ENCODE measurements at regions not wholly inside any gene's neighbourhood (a gene's known extent, or its start where the extent isn't known, plus 50 kb on each side); places are given as distances from the start of the nearest gene placed in this dataset.

DNA sequence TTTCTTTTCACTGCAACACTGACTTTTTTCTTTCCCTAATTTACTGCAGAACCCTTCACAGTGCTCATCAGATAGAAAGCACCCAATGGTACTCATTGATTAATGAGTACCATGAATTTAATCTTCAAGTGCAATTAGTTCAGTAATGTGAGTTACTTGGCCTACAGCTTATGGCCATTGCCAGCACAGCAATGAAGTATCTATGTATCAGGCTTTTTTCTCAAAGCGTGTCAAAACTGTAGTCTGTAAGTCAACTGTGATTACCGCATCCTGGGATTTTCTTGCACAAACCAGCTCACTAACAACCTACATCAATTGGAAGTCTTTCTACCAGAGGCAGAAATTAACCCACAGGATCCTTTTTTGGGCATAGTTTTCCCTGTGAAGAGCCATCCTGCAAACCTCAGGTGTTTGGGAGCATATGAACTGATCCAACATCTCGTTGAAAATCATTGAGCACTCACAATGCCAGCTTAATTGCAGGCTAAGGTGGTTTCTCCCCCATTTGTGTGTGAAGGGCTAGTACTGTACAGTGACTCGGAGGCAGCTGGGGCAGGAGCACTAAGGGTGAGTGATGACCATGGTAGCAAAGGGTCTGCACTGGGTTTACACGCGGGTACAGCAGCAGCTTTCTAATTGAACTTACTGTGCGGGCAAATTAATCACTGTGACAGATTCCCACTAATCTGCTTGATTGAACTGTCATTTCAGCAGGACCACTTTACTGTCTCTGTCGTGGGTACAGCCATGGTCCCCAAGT lies 619.3 kb downstream of the SNAPC1 start:
- Histone ChIP-seq H3K4me3 (no peak overlapping the region), H3K4me1 (no peaks in the 10 kb centered on the region), H3K9me3 (no peaks in the 10 kb centered on the region), H3K27me3 (no peaks in the 10 kb centered on the region), H3K36me3 (no peaks in the 10 kb centered on the region), H3K27ac (no peak overlapping the region)
- intact Hi-C loops (cut with DNase I) = no loop called here
- no peak for DNase-seq (ENCODE audit: low spot score in 2 of 2)
- TF ChIP-seq, protein P1, sequence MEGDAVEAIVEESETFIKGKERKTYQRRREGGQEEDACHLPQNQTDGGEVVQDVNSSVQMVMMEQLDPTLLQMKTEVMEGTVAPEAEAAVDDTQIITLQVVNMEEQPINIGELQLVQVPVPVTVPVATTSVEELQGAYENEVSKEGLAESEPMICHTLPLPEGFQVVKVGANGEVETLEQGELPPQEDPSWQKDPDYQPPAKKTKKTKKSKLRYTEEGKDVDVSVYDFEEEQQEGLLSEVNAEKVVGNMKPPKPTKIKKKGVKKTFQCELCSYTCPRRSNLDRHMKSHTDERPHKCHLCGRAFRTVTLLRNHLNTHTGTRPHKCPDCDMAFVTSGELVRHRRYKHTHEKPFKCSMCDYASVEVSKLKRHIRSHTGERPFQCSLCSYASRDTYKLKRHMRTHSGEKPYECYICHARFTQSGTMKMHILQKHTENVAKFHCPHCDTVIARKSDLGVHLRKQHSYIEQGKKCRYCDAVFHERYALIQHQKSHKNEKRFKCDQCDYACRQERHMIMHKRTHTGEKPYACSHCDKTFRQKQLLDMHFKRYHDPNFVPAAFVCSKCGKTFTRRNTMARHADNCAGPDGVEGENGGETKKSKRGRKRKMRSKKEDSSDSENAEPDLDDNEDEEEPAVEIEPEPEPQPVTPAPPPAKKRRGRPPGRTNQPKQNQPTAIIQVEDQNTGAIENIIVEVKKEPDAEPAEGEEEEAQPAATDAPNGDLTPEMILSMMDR (IDR thresholded peaks at IDR 0.05) = no peak

DNA sequence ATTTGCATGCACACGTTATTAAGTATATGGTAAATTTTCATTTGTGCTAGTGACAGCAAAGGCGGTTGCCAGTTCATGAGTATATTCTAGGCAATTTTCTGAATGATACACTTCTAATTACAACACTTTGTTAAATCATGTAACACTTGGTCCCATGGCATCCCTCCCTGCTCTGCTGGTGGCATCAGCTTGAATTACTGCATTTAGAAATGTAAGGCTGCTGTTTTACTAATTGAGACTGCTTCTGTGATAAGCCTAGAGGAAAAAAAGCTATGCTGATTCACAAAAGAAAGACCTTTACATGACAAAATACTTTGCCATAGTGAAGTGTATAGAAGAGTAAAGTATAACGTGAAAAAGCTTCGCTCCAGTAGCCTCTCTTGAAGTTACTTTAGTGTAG lies 636.1 kb downstream of the KCNH5 start:
- H3K4me3 ChIP-seq = no peak overlapping the region
- no peaks in the 10 kb centered on the region for H3K36me3 ChIP-seq
- H3K9me3 ChIP-seq = no peaks in the 10 kb centered on the region
- no peak for DNase-seq (ENCODE audit: low spot score in 2 of 2)
- H3K4me1 ChIP-seq = no peaks in the 10 kb centered on the region
- H3K27me3 ChIP-seq = no peaks in the 10 kb centered on the region
- intact Hi-C loops (cut with DNase I) = no loop called here
- no peak overlapping the region for H3K27ac ChIP-seq
- TF ChIP-seq, protein P1 (IDR thresholded peaks at IDR 0.05) = no peak

DNA sequence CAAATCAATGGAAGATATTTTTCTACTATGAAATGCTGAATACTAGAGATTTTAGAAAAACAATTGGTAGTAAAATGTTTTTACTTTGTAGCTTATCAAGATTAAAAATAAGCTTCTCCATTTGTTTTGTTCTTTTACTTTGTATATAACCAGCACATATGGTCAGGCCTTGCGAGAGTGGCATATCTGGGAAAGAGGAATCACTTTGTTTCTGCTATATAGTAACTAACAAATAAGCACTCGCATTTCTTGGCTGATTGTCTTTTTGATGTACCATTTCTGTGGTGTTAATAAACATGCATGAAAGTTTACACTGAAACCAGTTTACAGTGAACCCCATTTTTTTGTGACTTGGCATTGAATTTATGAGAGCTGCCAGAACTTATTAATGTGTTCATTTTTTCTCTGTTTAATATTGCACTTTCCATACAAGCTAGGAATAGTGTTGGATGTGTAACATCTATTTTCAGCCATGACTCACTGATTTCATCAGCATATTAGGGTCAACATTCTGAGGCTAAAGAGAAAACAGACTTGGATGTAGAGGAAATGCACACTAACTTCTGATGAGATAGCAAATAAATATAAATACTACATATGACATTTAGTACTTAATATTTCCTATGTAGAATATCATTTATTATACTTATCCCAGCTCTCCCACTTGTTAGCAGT lies 635.5 kb downstream of the KCNH5 start:
- intact Hi-C loops (cut with DNase I) = no loop called here
- Histone ChIP-seq H3K9me3 (no peaks in the 10 kb centered on the region), H3K27me3 (no peaks in the 10 kb centered on the region), H3K4me3 (no peak overlapping the region), H3K36me3 (no peaks in the 10 kb centered on the region), H3K27ac (no peak overlapping the region), H3K4me1 (no peaks in the 10 kb centered on the region)
- TF ChIP-seq, protein P1 (IDR thresholded peaks at IDR 0.05) = no peak
- no peak for DNase-seq (ENCODE audit: low spot score in 2 of 2)

DNA sequence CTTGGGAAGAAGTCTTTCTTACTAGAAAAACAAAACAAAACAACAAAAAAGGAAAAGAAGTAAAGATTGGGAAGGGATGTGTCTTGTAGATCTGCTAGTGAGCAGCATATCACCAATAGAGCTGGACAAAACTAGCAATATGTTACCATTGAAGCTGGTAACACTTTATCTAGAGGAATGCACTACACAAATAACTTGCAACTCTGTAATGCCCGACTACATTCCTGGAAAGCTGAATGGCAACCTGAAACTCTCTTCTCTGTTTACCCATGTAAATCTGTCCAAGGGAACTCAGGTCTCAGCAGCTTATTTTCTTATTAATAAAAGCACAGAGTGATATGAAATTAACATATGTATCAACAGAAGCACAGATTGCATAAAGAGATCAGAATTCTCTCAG lies 624.4 kb downstream of the KCNH5 start:
- no peaks in the 10 kb centered on the region for H3K36me3 ChIP-seq
- intact Hi-C loops (cut with DNase I) = no loop called here
- H3K27ac ChIP-seq = no peak overlapping the region
- H3K27me3 ChIP-seq = no peaks in the 10 kb centered on the region
- no peaks in the 10 kb centered on the region for H3K4me1 ChIP-seq
- TF ChIP-seq, protein P1 (IDR thresholded peaks at IDR 0.05) = no peak
- no peak overlapping the region for H3K4me3 ChIP-seq
- no peak for DNase-seq (ENCODE audit: low spot score in 2 of 2)
- H3K9me3 ChIP-seq = no peaks in the 10 kb centered on the region

DNA sequence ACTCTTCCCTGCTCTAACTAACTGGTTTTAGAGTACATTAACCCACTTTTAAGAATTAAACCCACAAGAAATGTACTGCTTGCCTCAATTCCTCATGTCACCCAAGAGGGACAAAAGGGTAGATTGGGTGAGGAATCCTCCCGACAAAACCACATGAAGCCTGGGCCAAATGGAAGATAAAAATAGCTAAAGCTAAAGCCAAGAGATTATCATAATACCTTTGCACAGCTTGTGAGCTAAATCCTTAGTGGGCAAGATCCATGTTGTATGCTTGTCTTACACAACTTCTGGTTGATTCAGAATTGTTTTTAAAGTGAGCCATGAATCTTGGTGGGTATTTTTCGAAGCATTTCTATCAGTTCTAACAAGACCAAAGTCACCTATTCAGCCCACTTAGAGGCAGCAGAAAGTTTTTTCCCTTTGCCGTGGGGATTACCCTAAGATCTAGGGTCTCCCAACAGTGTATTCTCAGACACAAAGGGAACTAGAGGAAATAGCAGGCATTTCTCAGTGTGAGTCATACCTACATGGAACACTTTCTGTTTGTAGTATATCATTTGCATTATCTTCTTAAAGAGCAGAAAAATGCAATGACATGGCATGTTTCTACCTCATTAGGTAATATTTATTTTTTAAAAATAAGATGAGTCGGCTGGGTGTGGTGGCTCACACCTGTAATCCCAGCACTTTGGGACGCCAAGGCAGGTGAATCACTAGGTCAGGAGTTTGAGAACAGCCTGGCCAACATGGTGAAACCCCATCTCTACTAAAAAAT lies 616.6 kb downstream of the KCNH5 start:
- intact Hi-C loops (cut with DNase I) = no loop called here
- TF ChIP-seq, protein P1 (IDR thresholded peaks at IDR 0.05) = no peak
- no peak for DNase-seq (ENCODE audit: low spot score in 2 of 2)

More for the DNA sequence above, 616.6 kb downstream of the KCNH5 start:
- Histone ChIP-seq H3K4me1 (no peaks in the 10 kb centered on the region), H3K27ac (no peak overlapping the region), H3K36me3 (no peaks in the 10 kb centered on the region), H3K9me3 (peaks cover 0 to 5% of the 10 kb centered on the region in 2 donors), H3K4me3 (no peak overlapping the region), H3K27me3 (no peaks in the 10 kb centered on the region)
